Effector CD4-positive, alpha-beta T cell (primary cell): ENCODE measurements at regions not wholly inside any gene's neighbourhood (a gene's known extent, or its start where the extent isn't known, plus 50 kb on each side); places are given as distances from the start of the nearest gene placed in this dataset.

Experiments
- DNase-seq: peaks from one replicate; pipeline ENCODE4 v3.0.0-alpha.2; 2020

DNA sequence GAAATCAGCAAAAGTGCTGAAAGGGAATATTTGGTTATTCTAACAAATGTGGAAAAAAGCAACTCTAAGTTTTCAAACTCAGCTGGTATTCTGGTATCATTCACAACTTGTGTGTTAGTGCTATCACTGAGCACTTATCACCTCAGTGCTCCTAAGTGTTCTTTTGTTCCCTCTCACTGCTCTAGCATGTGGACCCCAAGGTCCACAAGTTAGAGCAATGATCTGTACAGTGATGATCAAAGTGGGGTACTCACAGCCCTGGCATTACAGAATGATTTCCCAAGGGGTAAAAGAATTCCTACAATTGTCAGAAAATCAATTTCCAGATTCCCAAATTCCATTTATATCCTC, 575.0 kb downstream of the DIAPH3 start:
- no peak for DNase-seq

DNA sequence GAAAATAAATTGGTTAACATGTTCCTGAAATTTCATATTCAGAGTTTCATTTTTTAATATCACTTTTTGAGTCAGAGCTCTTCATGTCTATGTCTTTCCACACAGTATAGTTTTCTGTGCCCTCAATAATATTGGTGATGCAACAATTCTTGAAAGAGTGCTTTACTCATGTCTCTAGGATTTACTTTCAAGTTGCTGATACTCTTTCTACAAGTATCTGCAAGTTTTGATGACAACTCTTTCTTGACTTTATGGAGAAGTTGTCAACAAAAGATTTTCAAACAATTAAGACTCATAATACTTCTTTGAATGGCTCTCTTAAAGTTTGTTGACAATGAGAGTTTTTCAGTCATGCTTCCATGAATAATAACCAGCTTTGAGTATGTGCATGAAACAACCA, 561.7 kb downstream of the DIAPH3 start:
- DNase-seq, result no peak

DNA sequence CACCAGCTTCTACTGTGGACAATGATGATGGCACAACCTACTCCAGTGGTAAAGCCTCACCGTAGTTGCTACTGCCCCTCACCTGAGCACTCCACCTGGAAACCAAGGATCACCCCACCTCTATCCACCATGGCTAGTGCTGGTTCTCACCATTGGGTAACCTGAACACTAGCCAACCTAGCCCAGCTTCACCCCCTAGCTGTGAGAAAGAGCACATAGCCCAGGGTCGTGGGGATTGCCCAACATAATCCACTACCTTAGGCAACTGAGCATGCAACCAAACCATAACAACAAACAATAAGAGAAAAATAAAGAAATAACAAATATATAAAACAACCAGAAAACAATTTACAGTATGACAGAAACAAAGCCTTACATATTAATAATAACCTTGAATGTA, 560.1 kb downstream of the DIAPH3 start:
- no peak for DNase-seq

DNA sequence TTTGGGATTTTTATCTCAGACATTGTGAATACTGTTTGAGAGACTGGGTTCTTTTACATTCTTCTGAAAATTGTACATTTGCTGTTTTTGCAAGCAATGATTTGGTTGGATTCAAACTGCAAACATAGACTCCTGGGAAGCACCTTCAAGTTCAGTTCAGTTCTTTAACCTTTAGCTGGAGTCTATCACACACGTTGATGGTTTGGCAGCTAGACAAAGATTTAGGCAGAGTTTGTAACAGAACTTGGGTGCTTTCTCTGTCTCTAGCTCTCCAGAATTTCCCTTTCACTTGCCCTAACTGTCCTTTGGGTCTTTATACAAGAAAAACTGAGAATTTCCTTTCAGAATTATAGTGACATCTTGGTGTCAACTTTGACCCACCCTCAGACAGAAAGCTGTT, 556.6 kb downstream of the DIAPH3 start:
- DNase-seq, result no peak

DNA sequence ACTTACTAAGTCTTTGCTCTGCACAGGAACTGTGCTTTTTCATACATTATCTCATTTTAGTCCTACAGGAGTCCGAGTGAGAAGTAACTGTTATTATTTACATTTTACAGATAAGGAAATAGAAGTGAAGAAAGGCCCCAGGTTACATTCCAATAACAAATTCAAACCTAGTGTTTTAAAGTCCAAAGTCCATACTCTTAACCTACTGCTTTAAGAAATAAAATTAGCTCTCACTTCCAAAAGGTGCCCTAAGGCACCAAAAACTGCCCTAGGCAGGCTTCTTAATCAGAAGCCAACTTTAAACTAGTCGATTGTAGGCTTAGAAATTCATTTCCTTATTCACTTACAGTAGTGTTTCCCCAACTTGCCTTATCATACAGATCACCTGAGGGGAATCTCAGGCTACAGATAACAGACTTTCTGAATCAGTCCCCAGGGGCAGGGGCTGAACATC, 555.9 kb downstream of the DIAPH3 start:
- no peak for DNase-seq

DNA sequence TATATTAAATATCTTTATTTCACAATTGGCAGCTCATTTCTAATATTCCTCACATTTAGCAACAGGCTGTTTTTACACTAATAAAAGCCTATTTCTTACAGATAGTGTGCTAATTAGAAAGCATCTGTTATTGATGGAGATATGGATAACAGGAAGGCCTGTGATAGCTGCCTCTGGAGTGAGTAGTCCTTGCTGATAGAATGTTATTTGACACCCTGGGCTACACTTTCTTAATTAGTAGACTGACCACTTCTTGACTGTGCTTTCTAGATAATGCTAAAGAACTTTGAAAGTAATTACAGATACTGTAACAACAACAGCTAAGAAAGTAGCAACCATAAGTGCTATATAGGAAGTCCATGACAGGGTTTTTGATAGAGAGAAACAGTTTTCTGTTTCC, 554.3 kb downstream of the DIAPH3 start:
- no peak for DNase-seq
